IMR-90 (cell line): ENCODE measurements at regions not wholly inside any gene's neighbourhood (a gene's known extent, or its start where the extent isn't known, plus 50 kb on each side); places are given as distances from the start of the nearest gene placed in this dataset.

ENCODE experiments used
- ATAC-seq: fragments of 200-7000 bp; cut with Tn5 transposase; 2 replicates; pipeline ENCODE4 v1.9.1; 2020; ENCODE audit warnings: low read depth, mild to moderate bottlenecking, moderate library complexity
- BruUV-seq: library from RNA; stranded (reverse); fragments of 400-500 nt; replicated peaks from 2 replicates; lab custom pipeline; 2021; lab: Mats Ljungman, UMichigan
- CTCF ChIA-PET: fragments of 300-600 bp; formaldehyde crosslinking; extraction: SDS; loops from one replicate; lab custom pipeline; 2021; ENCODE audit warnings: antibody characterized with exemption; lab: Yijun Ruan, JAX
- POLR2A ChIA-PET: fragments of 300-600 bp; sonication (Branson Sonifier 250); formaldehyde crosslinking; loops from one replicate; lab custom pipeline; 2022; ENCODE audit warnings: antibody characterized with exemption; ENCODE audit not compliant: unreplicated experiment; lab: Charles Lee
- DNase-seq: peaks from one replicate; pipeline ENCODE4 v3.0.0; 2013
- H2AFZ ChIP-seq: replicated peaks from 2 replicates; pipeline ENCODE3; 2013; ENCODE audit warnings: low read length, mild to moderate bottlenecking; ENCODE audit not compliant: poor library complexity
- H2AK5ac ChIP-seq: 2 replicates; pipeline ENCODE4 v1.6.1; 2013; ENCODE audit warnings: low read depth, low read length, inconsistent platforms
- H2AK9ac ChIP-seq: replicated peaks from 2 replicates; pipeline ENCODE3; 2013; ENCODE audit warnings: mild to moderate bottlenecking, low read depth, low read length, moderate library complexity; ENCODE audit not compliant: poor library complexity
- H2BK120ac ChIP-seq: 2 replicates; pipeline ENCODE4 v1.6.1; 2013; ENCODE audit warnings: low read depth, low read length, inconsistent platforms
- H2BK15ac ChIP-seq: 3 replicates; pipeline ENCODE4 v1.6.1; 2013; ENCODE audit warnings: low read depth, low read length, inconsistent platforms
- H2BK20ac ChIP-seq: 2 replicates; pipeline ENCODE4 v1.6.1; 2013; ENCODE audit warnings: low read depth, mild to moderate bottlenecking, inconsistent platforms, low read length, moderate library complexity
- H2BK5ac ChIP-seq: 2 replicates; pipeline ENCODE4 v1.6.1; 2013; ENCODE audit warnings: mild to moderate bottlenecking, low read depth, low read length, inconsistent platforms; ENCODE audit not compliant: poor library complexity, severe bottlenecking
- H3K14ac ChIP-seq: replicated peaks from 2 replicates; pipeline ENCODE4 v1.6.1; 2013; ENCODE audit warnings: low read depth, low read length, inconsistent platforms
- H3K18ac ChIP-seq: 2 replicates; pipeline ENCODE4 v1.6.1; 2013; ENCODE audit warnings: low read depth, low read length, control low read depth
- H3K23ac ChIP-seq: 2 replicates; pipeline ENCODE4 v1.6.1; 2013; ENCODE audit warnings: low read depth, low read length, inconsistent platforms
- H3K27ac ChIP-seq: 2 replicates; pipeline ENCODE4 v1.5.1; 2013; ENCODE audit warnings: mild to moderate bottlenecking, control low read depth, low read length; ENCODE audit not compliant: insufficient read depth
- H3K27me3 ChIP-seq: 2 replicates; pipeline ENCODE4 v1.6.1; 2013; ENCODE audit warnings: low read length; ENCODE audit not compliant: control insufficient read depth, insufficient read depth
- H3K36me3 ChIP-seq: 2 replicates; pipeline ENCODE4 v1.6.1; 2013; ENCODE audit warnings: low read length, mixed read lengths; ENCODE audit not compliant: control insufficient read depth, insufficient read depth
- H3K4ac ChIP-seq: 2 replicates; pipeline ENCODE4 v1.6.1; 2013; ENCODE audit warnings: low read depth, low read length, inconsistent platforms
- H3K4me1 ChIP-seq: 2 replicates; pipeline ENCODE4 v1.6.1; 2013; ENCODE audit warnings: low read length, mixed read lengths; ENCODE audit not compliant: control insufficient read depth, insufficient read depth
- H3K4me2 ChIP-seq: 2 replicates; pipeline ENCODE4 v1.6.1; 2013; ENCODE audit warnings: low read depth, mild to moderate bottlenecking, control low read depth, low read length, moderate library complexity
- H3K4me3 ChIP-seq: 2 replicates; pipeline ENCODE4 v1.5.1; 2013; ENCODE audit warnings: low read depth, mild to moderate bottlenecking, control low read depth, low read length, moderate library complexity; ENCODE audit not compliant: insufficient read depth
- H3K56ac ChIP-seq: 2 replicates; pipeline ENCODE4 v1.6.1; 2013; ENCODE audit warnings: low read length, inconsistent platforms; ENCODE audit not compliant: insufficient read depth; ENCODE audit errors: extremely low read depth
- H3K79me1 ChIP-seq, 2 experiments: 2 replicates each; pipeline ENCODE4 v1.6.1; 2013; ENCODE audit warnings: low read length in 2 of 2, inconsistent platforms in 1 of 2, low read depth in 1 of 2
- H3K9ac ChIP-seq: 2 replicates; pipeline ENCODE4 v1.6.1; 2013; ENCODE audit warnings: low read depth, low read length, control low read depth
- H3K9me1 ChIP-seq: 2 replicates; pipeline ENCODE4 v1.6.1; 2013; ENCODE audit warnings: low read length, inconsistent platforms; ENCODE audit not compliant: insufficient read depth
- H3K9me3 ChIP-seq: 2 replicates; pipeline ENCODE4 v1.6.1; 2013; ENCODE audit warnings: low read length; ENCODE audit not compliant: control insufficient read depth, insufficient read depth
- H4K20me1 ChIP-seq: 2 replicates; pipeline ENCODE4 v1.6.1; 2013; ENCODE audit warnings: low read length, inconsistent platforms; ENCODE audit not compliant: insufficient read depth
- H4K5ac ChIP-seq: 2 replicates; pipeline ENCODE4 v1.6.1; 2013; ENCODE audit warnings: mild to moderate bottlenecking, low read depth, low read length, control low read depth
- H4K8ac ChIP-seq, 2 experiments: 2 replicates each; pipeline ENCODE4 v1.6.1; 2013; ENCODE audit warnings: low read depth in 2 of 2, low read length in 2 of 2, control low read depth in 1 of 2, inconsistent platforms in 1 of 2
- H4K91ac ChIP-seq: 2 replicates; pipeline ENCODE4 v1.6.1; 2013; ENCODE audit warnings: low read depth, low read length, inconsistent platforms; ENCODE audit not compliant: insufficient read depth
- BHLHE40 ChIP-seq: fragments of 150-350 bp; IDR thresholded peaks from 2 replicates; pipeline ENCODE4 v1.6.1; 2016; ENCODE audit warnings: mild to moderate bottlenecking, low read depth, low read length
- CEBPB ChIP-seq: IDR thresholded peaks from 2 replicates; pipeline ENCODE4 v1.6.1; 2012; ENCODE audit warnings: low read depth, low read length, improper control_type of control experiment
- CHD1 ChIP-seq: IDR thresholded peaks from 2 replicates; pipeline ENCODE4 v1.6.1; 2012; ENCODE audit warnings: low read depth, low read length, improper control_type of control experiment
- FOS ChIP-seq: fragments of 150-350 bp; IDR thresholded peaks from 2 replicates; pipeline ENCODE4 v1.6.1; 2016; ENCODE audit warnings: low read depth, low read length
- MAFK ChIP-seq: IDR thresholded peaks from 2 replicates; pipeline ENCODE4 v1.6.1; 2012; ENCODE audit warnings: low read depth, low read length, improper control_type of control experiment
- MAZ ChIP-seq: IDR thresholded peaks from 2 replicates; pipeline ENCODE4 v1.6.1; 2012; ENCODE audit warnings: low read depth, mild to moderate bottlenecking, low read length, improper control_type of control experiment, moderate library complexity, borderline replicate concordance
- MXI1 ChIP-seq: IDR thresholded peaks from 2 replicates; pipeline ENCODE4 v1.6.1; 2012; ENCODE audit warnings: low read depth, mild to moderate bottlenecking, low read length, moderate library complexity, borderline replicate concordance
- NFE2L2 ChIP-seq: fragments of 150-350 bp; IDR thresholded peaks from 2 replicates; pipeline ENCODE4 v1.6.1; 2016; ENCODE audit warnings: low read depth, mild to moderate bottlenecking, low read length
- POLR2A ChIP-seq: IDR thresholded peaks from 2 replicates; pipeline ENCODE4 v1.6.1; 2012; ENCODE audit warnings: mild to moderate bottlenecking, low read depth, low read length
- RAD21 ChIP-seq: IDR thresholded peaks from 2 replicates; pipeline ENCODE4 v1.6.1; 2012; ENCODE audit warnings: low read length, improper control_type of control experiment
- RCOR1 ChIP-seq: IDR thresholded peaks from 2 replicates; pipeline ENCODE4 v1.6.1; 2012; ENCODE audit warnings: mild to moderate bottlenecking, low read length, improper control_type of control experiment; ENCODE audit not compliant: insufficient replicate concordance
- RFX5 ChIP-seq: IDR thresholded peaks from 2 replicates; pipeline ENCODE4 v1.8.0; 2012; ENCODE audit warnings: low read depth, mild to moderate bottlenecking, low read length, moderate library complexity
- SMC3 ChIP-seq: fragments of 150-350 bp; IDR thresholded peaks from 2 replicates; pipeline ENCODE4 v1.6.1; 2016; ENCODE audit warnings: low read depth, mild to moderate bottlenecking, antibody characterized with exemption, low read length, moderate library complexity
- dilution Hi-C: fragments of 300-500 bp; cut with HindIII; formaldehyde crosslinking; loops from one replicate; pipeline ENCODE4 v1.14.3; 2018; ENCODE audit warnings: low sequenced_read_pairs; ENCODE audit not compliant: unreplicated experiment
- in situ Hi-C: fragments of 300-500 bp; cut with MboI; formaldehyde crosslinking; loops from 3 replicates; pipeline ENCODE4 v1.14.3; 2019; ENCODE audit warnings: low sequenced_read_pairs, inconsistent platforms, mixed read lengths
- intact Hi-C: fragments of 100-400 bp; cut with micrococcal nuclease; formaldehyde crosslinking; loops from 2 replicates; pipeline ENCODE4 v1.10.0; 2022
- TF ChIP-seq, protein P1 (sequence below): fragments of 150-350 bp; IDR thresholded peaks from 2 replicates; pipeline ENCODE4 v1.6.1; 2016; ENCODE audit warnings: low read depth, mild to moderate bottlenecking, low read length, moderate library complexity, borderline replicate concordance
- TF ChIP-seq, protein P2 (sequence below): fragments of 150-350 bp; IDR thresholded peaks from 2 replicates; pipeline ENCODE4 v1.6.1; 2017; ENCODE audit warnings: mild to moderate bottlenecking, antibody characterized with exemption, low read length, low read depth
- TF ChIP-seq, protein P3 (sequence below): conservative IDR thresholded peaks from 2 replicates; pipeline ENCODE4 v1.5.1; 2012; ENCODE audit warnings: mild to moderate bottlenecking, low read depth, low read length, improper control_type of control experiment

- in situ Hi-C loops: no loop called here
- no peak overlapping the region for H4K91ac ChIP-seq
- 0 out of 2 replicates have a peak overlapping the region, but pooled peaks have one; percentile 64 for H3K4ac ChIP-seq
- H3K4me1 ChIP-seq: no peaks in the 10 kb centered on the region; the same call in 1 of the 2 replicates
- peak overlapping the region; percentile 87; the same call in 1 of the 2 replicates for H2BK20ac ChIP-seq
- peaks cover 2% of the 10 kb centered on the region; the same call in 1 of the 2 replicates for H3K9me3 ChIP-seq
- H3K18ac ChIP-seq: peak overlapping the region; percentile 89; the same call in 1 of the 2 replicates
- peak overlapping the region; percentile 84; the same call in 1 of the 2 replicates for H4K5ac ChIP-seq
- H3K4me2 ChIP-seq: peak overlapping the region; percentile 61; the same call in 1 of the 2 replicates
- peak overlapping the region; percentile 89 for H2BK5ac ChIP-seq
- H3K9ac ChIP-seq: no peak overlapping the region
- intact Hi-C loops: no loop called here
- H2AK5ac ChIP-seq: no peak overlapping the region; the same call in 1 of the 2 replicates
- 0 out of 2 replicates have a peak overlapping the region, but pooled peaks have one; percentile 81 for H3K14ac ChIP-seq
- no peaks in the 10 kb centered on the region for H3K36me3 ChIP-seq
- no peaks in the 10 kb centered on the region for H3K79me1 ChIP-seq
- ChIA-PET CTCF (no interaction called here), POLR2A (no interaction called here)
- H3K23ac ChIP-seq: no peak overlapping the region
- ATAC-seq (peak; percentile 57; the same call in 1 of the 2 replicates), DNase-seq (peak; percentile 82)
- H4K8ac ChIP-seq: no peak overlapping the region; a peak in 1 of 4 replicates
- dilution Hi-C loops: no loop called here
- H3K4me3 ChIP-seq: no peak overlapping the region
- no TSS peak for BruUV-seq
- H2AFZ ChIP-seq: no peak overlapping the region
- no peaks in the 10 kb centered on the region for H3K9me1 ChIP-seq
- H2BK120ac ChIP-seq: peak overlapping the region; percentile 80; the same call in 1 of the 2 replicates
- H2BK15ac ChIP-seq: no peak overlapping the region
- no peak overlapping the region for H3K56ac ChIP-seq
- no peaks in the 10 kb centered on the region for H3K27me3 ChIP-seq
- TF ChIP-seq CEBPB: no peak
- TF ChIP-seq BHLHE40: no peak
- no peak for TF ChIP-seq CHD1
- TF ChIP-seq, protein P1, sequence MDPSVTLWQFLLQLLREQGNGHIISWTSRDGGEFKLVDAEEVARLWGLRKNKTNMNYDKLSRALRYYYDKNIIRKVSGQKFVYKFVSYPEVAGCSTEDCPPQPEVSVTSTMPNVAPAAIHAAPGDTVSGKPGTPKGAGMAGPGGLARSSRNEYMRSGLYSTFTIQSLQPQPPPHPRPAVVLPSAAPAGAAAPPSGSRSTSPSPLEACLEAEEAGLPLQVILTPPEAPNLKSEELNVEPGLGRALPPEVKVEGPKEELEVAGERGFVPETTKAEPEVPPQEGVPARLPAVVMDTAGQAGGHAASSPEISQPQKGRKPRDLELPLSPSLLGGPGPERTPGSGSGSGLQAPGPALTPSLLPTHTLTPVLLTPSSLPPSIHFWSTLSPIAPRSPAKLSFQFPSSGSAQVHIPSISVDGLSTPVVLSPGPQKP: no peak
- no peak for TF ChIP-seq MAZ
- TF ChIP-seq RAD21: no peak
- TF ChIP-seq, protein P2, sequence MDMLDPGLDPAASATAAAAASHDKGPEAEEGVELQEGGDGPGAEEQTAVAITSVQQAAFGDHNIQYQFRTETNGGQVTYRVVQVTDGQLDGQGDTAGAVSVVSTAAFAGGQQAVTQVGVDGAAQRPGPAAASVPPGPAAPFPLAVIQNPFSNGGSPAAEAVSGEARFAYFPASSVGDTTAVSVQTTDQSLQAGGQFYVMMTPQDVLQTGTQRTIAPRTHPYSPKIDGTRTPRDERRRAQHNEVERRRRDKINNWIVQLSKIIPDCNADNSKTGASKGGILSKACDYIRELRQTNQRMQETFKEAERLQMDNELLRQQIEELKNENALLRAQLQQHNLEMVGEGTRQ: no peak
- TF ChIP-seq NFE2L2: no peak
- no peak for TF ChIP-seq RCOR1
- TF ChIP-seq, protein P3, sequence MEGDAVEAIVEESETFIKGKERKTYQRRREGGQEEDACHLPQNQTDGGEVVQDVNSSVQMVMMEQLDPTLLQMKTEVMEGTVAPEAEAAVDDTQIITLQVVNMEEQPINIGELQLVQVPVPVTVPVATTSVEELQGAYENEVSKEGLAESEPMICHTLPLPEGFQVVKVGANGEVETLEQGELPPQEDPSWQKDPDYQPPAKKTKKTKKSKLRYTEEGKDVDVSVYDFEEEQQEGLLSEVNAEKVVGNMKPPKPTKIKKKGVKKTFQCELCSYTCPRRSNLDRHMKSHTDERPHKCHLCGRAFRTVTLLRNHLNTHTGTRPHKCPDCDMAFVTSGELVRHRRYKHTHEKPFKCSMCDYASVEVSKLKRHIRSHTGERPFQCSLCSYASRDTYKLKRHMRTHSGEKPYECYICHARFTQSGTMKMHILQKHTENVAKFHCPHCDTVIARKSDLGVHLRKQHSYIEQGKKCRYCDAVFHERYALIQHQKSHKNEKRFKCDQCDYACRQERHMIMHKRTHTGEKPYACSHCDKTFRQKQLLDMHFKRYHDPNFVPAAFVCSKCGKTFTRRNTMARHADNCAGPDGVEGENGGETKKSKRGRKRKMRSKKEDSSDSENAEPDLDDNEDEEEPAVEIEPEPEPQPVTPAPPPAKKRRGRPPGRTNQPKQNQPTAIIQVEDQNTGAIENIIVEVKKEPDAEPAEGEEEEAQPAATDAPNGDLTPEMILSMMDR: no peak
- TF ChIP-seq RFX5: no peak
- no peak for TF ChIP-seq MXI1
- no peak for TF ChIP-seq SMC3
- no peak for TF ChIP-seq FOS
- TF ChIP-seq POLR2A: no peak
- TF ChIP-seq MAFK: no peak
- no peak overlapping the region for H2AK9ac ChIP-seq
- H4K20me1 ChIP-seq: no peaks in the 10 kb centered on the region
- H3K27ac ChIP-seq: no peak overlapping the region; the same call in 1 of the 2 replicates
These were observed 645.9 kb upstream of the INTU start for GRCh38 chr4:126986828-126987227.
